ENCODE measurements at regions not wholly inside any gene's neighbourhood (a gene's known extent, or its start where the extent isn't known, plus 50 kb on each side); places are given as distances from the start of the nearest gene placed in this dataset.

DNA sequence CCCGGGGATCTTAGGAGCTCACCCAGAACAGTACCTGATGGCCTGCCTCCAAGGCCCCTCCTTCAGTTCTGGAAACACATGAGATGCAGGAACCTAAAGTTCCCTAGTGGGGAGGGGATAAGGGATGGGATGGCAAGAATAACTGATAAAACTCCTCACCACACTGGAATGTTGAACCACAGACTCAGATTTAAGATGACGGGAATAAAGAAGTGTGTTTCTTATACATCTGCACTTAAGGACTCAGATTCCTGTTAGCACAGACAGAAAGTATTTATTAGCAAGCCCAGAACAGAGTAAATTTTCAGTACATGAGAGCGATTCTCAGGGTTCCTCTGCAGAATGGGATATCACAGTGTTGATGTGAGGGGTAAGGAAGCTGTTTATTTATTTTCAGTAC is 245.2 kb downstream of the TLE3 start:
- no peak for DNase-seq

DNA sequence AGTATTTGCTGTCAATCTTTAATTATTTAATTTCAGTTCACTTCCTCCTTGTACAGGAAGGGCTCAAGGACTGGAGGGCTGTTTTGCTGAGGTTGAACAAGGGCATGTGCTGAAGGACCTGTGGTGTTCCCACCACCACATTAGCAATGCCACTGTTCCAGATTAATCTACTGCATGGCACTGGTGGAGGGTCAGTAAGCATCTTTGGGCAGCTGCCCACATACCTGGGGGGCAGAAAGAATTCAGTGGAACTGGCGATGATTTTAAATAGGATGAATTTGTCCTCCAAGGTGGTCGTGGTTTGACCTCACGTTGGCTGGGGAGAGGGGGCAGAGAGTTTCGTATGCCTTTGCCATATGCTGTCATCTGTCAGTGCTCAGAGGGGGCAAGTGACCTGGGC is 244.8 kb downstream of the TLE3 start:
- DNase-seq = no peak

DNA sequence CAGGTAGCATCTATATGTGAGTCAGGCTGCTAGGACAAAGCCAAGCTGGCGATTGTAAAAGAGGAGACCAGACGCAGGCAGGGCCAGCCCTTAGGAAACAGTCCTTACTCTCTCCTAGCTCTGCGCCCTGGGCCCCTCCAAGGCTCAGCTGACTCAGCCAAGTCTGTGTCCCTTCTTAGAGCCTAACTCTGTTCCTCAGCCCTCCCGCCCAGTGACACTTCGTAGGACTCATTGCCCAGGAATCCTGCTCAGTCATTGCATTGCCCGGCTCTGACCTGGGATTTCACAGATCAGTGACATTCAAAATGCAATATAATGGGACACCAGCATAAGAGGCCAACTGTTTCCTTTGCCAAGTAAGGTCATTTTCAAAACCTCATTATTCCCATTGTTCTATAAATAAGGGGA is 244.2 kb downstream of the TLE3 start:
- DNase-seq = no peak

DNA sequence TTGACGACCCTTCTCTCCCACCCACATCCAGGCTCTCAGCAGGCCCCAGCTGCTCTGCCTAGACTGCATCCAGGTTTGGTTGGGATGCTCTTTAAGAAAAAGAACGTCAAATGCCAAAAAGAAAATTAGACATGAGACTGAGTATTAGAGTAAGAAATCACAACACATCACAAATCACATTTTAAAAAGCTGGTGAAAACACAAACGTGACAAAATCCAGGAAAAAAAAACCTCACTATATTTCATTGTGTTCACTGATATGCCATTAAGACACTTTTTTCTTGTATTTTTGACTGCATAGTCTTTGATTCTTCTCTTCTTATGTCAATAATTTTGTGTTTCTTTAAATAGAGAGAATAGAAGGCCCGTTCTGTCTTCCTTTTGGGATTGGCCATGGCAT is 243.7 kb downstream of the TLE3 start:
- no peak for DNase-seq

DNA sequence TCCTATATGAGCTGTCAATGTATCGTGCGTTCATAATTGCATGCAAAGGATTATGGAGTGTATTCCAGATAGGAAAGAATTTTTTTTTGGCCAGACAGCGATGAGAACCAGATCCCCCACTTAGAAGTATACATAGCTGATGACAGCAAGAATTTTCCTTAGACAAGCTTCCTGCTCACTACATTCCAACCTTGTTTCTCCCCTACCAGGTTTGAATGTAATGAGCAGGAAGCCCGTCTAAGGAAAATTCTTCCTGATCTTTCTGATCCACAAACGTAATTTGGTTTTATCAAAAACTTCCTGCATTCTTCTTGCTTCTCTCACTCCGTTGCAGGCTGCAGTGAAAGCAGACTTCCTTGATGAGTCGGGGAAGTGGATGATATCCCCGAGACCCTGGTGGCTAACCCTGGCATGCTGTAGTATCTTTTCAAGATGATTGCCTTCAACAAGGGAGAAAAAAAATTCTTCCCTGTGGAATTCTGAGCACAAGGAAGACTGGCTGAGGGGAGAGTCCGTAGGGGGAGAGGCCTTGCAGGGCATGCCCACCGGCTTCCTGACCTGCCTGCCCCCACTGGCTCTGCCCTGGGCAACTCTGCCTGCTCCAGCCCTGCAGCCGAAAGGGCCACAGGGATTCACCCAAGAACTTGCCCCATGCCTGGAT is 243.1 kb downstream of the TLE3 start:
- DNase-seq = no peak

DNA sequence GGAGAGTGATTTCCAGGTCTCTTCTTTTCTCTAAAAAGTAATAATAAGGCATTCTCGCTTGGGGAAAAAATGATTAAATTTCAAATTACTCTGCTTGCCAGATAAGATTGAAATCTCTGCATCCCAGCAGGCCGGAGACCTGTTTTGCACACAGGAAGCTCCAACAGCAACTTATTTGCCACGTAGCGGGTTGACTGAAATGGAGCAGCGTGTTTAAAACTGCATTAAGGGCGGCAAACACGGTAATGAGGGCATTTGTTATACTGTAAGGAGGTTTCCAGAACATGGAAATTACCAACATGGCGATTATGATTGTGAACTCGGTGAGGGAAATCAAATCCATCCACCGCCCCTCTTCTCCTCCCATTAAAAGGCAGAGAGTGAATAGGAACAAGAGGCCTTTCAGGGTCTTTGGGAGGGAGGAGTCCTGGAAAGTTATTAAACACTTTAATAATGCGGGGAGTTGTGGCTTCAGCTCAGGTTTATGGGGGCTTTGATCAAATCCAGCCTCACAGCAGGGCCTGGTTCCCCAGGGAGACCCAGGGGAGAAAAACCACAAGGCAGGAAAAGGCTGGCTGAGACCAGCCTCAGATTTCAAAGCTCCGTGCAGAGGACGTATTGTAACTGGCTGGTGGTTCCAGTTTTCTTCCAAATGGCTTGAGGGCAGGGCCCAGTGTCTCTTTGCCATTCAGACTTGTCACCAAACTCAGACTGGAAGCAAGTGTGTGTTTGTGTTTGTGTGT is 242.3 kb downstream of the TLE3 start:
- DNase-seq = no peak

DNA sequence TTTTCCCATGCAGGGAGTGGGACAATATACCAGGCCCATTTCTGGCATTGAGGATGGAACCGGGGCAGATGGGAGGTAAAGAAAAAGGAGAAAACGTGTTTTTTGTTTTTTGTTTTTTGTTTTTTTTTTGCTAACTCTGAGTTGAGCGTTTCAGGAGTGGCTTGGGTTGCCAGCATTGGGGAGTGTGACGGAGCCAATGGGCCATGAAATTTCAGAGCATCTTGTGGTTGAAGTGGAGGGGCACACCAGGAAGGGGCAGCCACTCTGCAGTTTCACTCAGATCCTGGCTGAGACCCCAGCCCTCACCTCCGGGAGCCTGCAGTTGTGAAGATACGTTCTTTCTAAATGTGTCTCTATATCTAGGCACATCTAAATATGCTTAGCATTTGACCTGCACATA is 240.5 kb downstream of the TLE3 start:
- DNase-seq = no peak

DNA sequence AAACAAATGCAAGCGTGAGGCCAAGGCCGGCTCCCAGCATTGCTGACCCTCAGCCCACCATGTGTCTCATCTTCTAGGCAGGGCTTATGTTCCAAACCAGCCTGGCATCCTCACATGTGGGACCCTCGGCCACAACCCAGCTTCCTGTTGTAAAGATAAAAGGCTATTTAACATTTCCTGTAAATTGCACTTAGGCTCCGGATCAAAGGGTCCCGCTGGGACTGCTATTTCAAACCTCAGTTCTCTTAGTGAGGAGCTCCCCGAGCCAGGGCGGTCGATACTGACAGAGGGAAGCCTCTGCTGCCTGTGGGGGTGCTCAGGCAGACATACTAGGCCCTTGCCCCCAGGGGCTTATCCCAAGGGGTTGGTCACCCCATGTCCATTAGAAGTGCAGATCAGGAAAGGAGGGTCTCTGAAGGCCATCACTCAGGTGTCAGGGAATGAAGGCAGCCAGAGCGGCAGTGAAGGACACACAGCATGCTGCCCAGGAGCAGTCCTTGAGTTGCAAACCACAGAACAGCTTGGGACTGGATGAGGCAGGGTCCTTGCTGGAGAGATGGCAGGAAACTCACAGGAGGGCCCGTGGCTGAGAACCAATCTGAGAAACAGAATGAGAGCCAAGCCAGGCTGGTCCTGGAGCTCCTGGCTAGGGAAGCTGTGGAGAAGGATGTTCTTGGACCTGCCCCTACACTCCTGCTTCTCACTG is 239.9 kb downstream of the TLE3 start:
- DNase-seq = peak; percentile 20

DNA sequence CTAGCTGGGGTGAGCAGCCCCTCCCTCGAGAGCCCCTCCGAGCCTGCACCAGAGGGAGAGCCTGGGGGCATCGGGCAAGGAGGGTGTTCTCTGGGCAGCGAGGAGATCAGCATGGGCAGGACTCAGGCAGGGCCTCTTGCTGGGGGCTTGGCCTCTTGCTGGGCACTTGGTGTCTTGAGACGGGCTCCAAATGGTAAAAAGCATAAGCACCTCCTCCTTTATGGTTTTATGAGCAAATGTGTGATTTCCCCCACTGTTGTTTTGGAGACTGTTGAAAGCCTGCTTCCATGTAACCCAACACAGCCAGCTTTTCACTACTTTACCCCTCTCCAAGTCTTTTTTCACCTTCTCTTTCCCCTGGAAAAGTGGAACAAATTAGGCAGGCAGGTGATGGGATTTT is 239.3 kb downstream of the TLE3 start:
- no peak for DNase-seq

DNA sequence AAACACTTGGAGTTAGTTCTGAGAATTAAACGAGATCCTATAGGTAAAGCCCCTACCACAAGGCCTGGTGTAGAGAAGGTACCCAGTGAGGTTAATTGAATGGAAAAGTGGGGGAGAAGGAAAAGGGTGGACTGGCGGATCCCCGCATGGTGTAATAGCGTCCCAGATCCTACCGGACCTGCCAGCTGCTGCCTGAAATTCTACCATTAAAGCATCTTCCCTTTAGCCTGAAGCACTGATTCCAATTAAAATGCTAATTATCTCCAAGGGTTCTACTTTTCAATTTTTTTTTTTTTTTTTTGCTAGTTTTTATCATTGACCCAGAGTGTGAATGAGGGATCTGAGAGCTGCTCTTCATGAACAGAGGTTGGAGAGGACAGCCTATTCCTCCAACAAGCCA is 237.9 kb downstream of the TLE3 start:
- DNase-seq = no peak

DNA sequence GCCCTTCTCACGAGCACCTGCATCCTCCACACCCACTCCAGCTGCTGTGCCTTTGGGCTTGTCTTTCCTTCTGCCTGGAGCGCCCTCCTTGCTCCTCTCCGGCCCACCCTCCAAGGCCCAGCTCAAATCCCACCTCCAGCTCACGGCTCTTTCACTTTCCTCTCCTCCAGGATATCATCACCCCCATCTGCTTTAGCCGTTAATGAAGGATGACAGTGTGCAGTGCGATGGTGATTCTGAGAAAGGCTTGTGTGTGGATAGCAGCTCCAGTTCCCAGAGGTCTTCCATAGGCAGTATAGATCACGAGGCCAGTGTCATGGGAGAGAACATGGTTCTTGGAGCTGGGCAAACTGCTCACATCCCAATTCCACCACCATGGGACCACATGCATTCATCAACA is 237.4 kb downstream of the TLE3 start:
- no peak for DNase-seq

DNA sequence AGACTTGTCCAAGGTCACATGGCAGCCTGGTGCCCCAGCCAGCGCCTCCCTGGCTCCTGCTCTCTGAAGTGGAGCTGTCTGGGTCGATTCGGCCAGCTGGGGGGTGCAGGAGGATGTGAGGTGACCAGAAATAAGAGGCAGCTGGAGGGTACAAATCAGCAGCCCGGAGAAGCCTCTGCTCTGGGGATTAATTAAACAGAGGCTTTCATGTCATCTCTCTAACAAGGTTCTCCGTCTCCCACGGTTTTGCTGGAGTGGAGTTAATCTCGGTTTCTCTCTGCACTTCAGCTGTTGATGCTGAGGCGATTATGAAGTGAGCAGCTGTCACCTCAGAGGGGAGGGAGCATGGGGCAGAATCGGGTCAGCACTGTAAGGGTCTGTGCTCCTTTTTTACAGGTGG is 236.8 kb downstream of the TLE3 start:
- no peak for DNase-seq

DNA sequence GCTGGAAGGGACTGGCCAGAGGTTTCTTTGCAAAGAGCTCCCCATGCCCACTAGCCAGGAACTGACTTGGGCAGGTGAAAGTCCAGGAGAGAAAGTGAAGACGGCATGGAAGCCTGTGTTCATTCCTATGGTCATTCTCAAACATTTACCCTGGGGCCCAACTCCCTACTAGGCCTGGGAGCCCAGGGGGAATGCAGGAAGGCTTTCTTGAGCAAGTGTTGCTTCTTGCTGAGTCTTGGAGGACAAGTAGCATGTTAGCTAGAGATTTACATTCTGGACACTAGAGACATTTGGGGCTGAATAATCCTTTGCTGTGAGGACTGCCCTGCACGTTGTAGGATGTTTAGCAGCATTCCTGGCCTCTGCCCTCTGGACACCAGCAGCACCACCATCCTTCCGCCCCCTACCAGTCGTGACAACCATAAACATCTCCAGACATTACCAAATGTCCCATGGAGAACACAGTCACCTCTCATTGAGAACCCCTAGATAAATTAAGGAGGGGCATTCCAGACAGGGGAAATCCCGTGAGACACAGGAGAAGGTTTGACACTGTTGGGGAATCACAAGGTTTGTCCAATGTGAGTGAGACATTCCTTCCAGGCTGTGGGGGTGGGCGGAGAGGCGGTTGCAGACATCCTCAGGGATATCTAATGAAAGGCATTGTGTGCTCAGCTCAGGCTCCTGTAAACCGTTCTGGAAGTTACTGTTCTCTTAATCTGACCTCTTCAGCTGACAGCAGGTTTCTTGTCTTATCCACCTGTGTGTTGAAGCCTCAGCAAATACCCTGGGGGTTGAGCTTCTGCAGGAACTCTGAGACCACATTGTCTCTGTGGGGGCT is 236.2 kb downstream of the TLE3 start:
- no peak for DNase-seq

DNA sequence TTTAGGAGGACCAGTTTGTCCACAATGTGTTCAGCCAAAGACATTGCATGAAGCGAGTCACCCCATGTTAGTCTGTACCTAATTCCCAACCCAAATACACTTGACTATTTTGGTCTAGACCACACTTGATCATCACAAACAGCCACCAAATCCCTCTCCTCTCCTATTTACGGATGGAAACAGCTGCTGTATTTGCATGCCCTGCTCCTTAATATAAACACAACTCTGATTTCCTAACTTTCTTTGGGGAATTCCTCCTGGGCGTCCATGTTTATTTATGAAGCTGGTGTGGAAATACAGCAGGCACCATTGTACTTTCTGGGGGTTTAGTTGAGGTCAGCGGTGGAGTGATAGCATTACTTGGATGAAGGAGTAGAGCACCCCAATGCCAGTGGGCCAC is 235.2 kb downstream of the TLE3 start:
- DNase-seq = no peak

DNA sequence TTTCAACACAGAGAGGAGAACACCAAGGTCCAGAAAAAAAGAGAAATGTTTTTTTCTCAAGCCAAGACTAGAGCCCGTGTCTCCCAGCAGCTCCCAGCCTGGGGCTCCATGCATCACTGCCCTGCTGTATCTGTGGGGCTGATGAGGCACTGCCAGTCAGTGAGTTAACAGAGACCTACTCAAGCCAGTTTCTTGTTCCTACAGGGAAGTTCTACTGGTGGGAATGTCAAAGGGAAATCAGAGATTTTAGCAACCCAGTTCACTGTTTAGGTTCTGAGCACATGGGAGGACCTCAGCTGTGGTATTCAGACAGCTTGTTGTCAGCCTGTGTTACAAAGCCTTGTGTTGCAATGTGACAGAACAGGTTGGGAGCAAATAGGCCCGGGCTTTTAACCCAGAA is 234.3 kb downstream of the TLE3 start:
- no peak for DNase-seq

DNA sequence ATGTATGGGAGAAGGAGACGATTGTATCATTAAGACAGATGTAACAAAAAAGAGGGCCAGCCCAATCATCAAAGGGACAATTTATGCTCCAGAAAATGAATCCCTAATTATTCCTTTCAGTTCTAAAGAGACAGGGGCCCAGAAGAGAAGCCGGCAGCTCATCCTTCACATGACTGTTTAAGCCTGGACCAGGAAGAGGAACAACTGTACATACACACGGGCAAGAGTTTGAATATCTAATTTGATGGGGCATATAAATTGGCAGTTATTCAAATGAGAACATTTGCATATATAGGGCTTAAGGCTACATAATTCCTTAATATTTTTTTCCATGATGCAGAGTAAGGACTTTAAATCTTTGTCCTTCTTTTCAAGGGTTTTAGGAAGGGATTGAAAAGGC is 232.3 kb downstream of the TLE3 start:
- DNase-seq = no peak

DNA sequence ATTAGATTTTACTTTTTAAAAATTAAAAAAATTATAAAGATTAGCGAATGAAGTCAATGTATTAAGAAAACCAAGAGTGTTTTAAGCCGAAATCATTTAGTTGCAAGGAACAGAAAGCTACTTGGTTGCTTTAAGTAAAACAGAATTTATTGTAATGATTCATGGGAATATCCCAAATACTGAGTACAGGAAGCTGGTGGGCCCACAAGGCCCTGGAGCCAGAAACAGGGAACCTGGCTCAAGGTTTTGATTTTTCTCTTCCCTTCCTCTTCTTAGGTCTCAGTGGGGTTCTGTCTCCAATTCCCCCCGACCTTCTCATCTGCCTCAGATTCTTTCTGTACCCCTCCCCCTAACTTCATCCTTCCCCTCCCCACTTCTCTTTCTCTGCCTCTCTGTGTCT is 229.0 kb downstream of the TLE3 start:
- DNase-seq = no peak

DNA sequence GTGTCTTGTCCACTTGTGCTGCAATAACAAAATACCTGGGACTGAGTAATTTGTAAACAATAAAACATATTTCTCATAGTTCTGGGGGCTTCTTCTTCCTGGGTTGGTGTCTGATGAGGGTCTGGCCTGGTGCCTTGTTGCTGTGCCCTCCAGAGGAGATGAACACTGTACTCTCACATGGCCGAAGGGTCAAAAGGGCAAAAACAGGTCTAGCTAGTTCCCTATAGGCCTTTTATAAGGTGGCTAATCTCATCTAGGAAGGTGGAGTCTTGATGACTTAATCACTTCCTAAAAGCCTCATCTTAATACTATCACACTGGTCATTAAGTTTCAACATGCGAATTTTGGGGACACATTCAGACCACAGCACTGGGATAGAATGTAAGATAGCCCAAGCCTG is 228.4 kb downstream of the TLE3 start:
- DNase-seq = no peak

DNA sequence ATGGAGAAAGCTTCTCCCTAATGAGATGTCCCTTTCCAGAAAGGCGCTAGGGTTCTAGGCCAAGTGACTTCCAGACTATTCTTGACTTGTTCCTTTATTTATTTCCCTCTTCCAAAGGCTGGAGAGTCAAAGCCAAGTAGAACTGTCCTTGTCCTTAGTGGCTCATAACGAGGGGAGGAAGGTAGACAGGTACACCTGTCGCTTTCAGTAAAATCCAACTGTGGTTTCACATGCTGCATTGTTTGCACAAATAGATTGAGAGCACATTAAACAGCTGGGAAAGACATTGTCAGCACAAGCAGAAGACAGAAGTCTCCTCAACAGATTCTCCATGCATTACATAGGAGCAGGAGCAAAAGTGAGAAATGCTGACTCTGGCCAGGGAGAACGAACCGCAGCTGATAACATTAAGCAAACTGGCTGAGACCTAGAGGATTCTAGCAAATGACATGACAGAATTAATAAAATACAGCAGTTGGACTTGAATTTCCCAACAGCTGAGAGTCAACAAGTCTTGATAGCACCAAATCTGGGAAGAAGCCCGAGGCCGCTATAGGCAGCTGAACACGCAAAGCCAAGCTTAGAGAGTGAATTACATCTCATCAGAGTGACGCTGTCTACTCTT is 227.7 kb downstream of the TLE3 start:
- DNase-seq = no peak

DNA sequence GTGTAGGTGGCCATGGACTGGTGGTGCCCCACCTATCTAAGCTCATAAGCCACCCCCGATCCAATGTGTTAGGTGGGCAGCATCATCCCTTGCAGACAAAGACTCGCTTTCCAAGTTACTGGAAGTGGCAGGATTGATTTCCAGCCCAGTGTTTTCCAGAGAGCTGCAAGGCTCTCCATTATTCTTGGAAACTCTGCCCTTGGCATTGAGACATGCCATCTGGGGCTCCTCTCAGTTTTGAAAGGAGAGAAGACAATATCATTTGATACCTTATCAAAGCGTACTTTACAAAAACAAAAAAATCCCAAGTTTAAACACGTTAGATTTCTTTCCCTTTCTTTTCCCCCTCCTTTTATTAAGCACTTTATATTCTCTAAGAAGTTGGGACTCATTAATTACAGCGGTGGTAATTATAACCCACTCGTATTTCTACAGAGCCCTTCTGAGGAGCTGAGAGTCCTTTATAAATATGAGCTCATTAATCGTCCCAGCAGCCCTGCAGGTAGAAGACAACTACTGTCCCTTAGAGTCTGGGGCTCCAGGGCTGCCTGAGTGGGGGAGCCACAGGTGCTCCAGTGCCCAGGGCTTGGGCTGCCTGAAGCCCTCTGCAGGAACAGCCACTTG is 226.1 kb downstream of the TLE3 start:
- DNase-seq = no peak

DNA sequence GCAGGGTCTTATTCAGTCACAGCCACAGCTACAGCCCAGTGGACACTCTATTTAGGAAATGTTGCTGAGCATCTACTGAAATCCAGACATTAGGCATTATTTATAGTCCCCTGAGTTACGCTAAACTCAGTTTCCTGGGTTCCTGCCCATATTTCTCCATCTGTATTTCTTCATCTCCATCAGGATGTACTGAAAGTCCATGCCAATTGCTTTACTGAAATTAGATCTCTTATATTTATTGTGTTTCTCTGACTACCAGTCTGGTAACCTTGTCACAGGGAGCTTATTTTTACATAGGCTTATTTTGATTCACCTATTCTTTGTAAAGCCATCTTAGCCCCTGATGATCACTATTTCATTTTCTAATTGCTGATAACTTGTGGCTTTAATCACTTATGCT is 223.9 kb downstream of the TLE3 start:
- DNase-seq = no peak

DNA sequence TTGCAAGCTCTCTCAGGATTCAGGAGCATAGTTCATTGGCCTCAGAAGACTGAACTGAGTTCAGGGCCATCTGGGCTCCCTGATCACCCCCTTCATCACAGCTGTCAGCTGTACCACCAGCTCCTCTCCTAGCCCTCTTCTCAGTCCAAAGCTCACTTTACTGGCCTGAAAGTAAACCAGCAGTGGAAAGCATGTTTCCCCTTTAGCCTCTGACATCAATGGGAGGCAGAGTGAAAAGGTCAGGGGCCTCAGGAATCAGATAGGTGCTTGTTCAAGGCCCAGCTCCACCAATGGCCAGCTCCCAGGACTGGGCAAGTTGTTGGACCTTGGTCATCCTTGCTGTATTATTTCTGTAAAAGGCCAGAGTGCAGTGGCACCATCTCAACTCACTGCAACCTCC is 223.4 kb downstream of the TLE3 start:
- DNase-seq = no peak
